CD4-positive, alpha-beta T cell treated with Interleukin-15 for 1 hour (primary cell): ENCODE measurements at regions not wholly inside any gene's neighbourhood (a gene's known extent, or its start where the extent isn't known, plus 50 kb on each side); places are given as distances from the start of the nearest gene placed in this dataset.

Experiments
- DNase-seq: peaks from one replicate; pipeline ENCODE4 v3.0.0-alpha.2; 2020

DNA sequence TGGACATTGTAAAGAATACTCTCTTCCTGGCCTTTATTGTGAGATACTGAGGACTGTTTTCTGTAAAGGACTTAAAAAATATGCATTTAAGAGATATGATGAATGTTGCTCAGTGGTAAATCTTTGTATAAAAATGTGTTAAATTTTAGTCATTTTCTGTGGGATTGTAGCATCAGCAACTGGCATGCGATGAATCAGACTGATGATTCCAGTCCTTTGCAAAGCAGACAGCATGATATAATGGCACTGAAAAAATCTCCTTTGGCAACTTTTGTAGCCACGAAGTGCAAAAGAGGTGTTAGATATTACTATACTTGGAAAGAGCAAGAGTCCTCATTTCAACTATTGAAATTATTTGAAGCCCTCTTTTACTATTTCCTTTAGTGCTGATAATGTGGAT lies 678.7 kb downstream of the PLCL1 start:
- DNase-seq, result no peak

GRCh38 chr2:198479065-198479464 lies 674.7 kb downstream of the PLCL1 start:
- no peak for DNase-seq

DNA sequence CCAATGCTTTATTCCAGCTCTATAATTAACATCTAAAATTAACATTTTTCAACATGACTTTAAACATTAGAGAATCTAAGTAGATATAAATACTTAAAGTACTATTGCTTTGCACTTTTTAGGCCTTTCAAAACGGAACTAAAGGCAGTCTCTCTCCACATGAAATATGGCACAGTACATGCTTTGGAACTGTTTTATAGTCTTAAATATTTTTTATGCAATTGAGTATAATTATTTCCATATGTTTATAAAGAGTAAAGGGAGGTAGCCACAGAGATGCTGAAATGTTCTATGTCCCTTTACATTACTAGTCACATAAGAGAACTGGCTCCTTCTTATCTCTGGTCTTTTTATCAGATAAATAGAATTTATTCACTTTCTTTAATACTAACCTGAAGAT lies 674.0 kb downstream of the PLCL1 start:
- DNase-seq, result no peak

DNA sequence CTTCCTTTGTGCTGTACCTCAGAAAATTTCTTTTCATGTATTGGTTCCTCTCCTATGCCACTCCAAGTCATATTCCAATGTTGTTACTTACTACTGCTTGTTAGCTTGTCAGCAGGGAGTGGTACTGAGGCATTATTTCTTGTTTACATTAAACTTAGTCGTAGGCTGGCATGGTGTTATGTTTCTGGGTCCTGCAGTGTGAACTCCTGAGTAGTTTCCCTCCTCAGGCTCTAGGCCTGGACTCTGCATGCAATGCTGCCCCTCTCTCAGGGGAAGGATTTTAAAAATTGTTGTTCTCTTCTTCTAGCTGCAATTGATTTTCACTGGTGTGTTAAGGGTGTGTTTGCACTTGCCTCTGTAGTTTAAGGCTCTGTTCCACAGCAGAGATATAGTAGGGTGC lies 671.6 kb downstream of the PLCL1 start:
- DNase-seq, result no peak

DNA sequence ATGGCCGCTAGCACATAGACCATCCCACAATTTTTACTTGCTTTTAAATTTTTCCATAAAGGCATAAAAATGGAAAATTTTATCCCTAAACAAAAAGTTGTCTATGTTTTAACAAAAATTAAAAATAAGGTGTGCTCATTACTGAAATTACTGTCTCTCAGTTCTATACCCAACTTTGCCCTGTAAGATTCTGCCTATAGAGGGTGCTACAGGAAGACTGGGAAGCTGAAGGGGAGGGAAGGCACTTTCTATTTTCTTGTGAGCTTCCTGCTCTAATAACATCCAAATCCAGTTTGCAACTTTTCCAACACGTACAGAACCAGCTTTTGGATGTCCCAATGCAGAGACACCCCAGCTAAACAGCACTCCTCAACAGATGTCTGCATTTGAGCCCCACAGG lies 666.9 kb downstream of the PLCL1 start:
- no peak for DNase-seq

DNA sequence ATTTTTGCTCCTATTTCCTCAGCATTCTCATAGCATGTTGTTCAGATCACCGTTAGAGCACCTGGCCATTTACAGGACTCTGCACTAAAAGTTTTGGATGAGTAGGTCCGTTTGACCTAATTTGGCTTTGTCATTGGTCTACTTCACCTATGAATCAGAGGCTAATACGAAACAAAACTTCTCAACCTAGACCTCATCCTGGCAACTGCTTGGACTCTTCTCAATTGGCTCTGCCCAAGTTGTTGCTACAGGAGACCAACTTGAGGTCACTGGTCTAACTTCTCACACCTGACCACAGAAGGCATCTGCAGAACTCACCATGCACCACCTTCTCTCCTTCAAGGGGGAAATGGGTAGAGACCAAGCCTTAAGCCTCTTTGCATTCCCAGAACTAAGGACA lies 663.7 kb downstream of the PLCL1 start:
- no peak for DNase-seq

GRCh38 chr2:198465970-198466369 lies 661.6 kb downstream of the PLCL1 start:
- no peak for DNase-seq

GRCh38 chr2:198456418-198456817 lies 652.0 kb downstream of the PLCL1 start:
- DNase-seq, result no peak

- DNase-seq, result no peak
Observed at GRCh38 chr2:198453866-198454265, 649.5 kb downstream of the PLCL1 start.

DNA sequence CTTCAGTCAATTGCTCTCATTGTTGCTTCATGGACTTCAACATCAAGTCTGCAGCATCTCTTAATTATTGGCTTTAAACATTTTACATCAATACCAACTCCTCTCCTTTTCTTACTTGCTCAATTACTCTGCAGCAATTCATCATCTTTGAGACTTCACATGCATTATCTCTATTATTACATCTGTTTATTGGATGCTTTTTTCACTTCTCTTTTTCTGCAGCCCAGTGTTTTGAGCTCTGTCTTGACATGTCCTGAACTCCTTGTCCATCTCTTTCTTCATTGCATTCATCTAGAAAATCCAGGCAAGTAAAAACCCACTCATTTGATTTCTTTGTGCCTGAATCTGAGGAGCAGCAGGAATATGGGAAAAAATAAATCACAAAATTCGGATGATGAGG lies 647.9 kb downstream of the PLCL1 start:
- no peak for DNase-seq

DNA sequence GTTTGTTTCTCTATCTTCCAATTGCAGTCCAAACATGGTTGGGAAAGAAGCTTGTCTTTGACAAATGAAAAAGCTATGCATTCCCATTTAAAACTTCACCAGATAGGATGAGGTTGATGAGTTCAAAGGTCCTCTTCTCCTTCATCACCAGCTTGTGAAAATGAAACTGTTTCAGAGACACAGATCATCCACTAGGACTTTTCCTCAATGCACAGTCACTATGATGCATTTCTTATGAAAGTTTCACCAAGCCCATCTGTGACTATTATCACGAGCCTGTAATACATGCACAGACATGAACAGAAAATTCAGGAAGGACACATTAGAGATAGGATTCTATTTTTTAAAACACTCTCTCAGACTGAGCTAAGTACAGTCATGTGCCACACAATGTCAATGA lies 644.4 kb downstream of the PLCL1 start:
- DNase-seq, result no peak

DNA sequence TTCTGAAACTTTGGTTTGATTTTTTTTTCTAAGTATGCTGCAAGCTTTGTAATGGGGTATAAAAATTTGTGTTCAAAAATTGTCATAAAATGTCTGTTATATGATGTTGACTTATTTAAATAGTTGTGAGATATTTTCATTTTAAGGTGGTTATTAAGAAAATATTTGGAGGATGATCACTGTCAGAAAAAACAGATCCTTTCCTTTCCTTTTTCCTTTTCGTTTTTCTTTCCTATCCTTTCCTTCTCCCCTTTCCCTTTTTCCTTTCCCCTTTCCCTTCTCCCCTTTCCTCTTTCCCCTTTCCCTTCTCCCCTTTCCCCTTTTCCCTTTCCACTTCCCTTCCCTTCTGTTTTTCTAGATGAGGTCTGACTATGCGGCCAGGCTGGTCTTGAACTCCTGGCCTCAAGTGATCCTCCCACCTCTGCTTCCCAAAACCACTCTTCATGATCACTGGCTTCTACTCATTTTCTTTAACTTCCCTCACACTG lies 640.5 kb downstream of the PLCL1 start:
- DNase-seq, result no peak

- DNase-seq, result no peak
Observed at GRCh38 chr2:198441901-198442300, 637.5 kb downstream of the PLCL1 start.

DNA sequence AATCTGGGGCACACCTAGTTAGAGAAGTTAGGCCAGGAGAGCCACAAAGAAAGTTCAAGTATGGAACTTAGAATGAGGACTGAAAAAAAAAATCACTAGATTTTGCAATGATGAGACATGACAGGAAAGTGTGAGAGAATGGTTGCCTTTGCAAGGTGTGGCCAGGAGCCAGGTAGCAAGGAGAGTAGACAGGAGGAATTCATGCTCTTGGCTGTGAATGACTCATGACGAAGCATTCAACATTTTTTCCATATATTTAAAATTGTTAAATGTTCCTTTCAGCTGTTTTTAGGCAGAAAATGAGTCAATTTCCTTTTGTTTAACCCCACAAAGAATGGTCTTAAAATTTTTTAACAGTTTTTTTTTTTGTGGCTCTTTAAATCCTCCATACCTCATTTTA lies 636.9 kb downstream of the PLCL1 start:
- no peak for DNase-seq

DNA sequence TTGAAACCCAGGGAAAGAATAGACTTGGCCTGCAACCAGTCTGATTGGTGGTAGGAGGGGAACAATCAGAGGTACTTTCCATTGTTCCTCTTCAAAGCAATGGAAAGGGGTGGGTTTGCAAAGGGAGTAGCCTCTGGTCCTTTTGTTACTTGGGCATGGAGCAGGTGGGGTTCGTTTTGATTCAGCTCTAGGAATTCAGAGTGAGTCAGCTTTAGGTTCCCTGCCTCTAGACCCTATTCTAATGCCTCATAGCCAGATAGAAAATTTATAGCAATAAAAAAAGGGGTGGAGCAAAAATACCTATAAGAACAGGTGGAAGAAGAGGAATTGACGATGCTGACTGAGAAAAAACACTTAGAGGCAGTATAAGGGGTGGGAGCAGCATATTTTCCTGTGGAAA lies 636.4 kb downstream of the PLCL1 start:
- no peak for DNase-seq

DNA sequence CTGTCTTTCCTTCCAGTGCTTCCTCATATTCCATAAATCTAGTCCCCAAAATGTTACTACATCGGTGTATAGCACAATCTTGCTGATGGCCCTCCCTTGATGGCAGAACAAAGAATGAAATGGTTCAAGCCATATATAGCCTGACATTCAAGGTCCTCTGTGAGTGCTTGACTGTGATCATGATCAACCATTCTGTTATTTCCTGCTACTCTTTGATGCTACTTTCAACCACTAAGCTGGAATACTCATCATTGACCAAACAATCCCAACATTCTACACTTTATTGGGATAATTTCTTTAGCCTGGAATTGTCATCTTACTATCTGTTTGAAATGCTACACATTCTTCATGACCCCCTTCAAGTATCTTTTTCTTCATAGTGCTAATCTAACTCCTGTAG lies 633.9 kb downstream of the PLCL1 start:
- DNase-seq, result no peak

GRCh38 chr2:198424112-198424511 lies 619.7 kb downstream of the PLCL1 start:
- DNase-seq, result no peak

DNA sequence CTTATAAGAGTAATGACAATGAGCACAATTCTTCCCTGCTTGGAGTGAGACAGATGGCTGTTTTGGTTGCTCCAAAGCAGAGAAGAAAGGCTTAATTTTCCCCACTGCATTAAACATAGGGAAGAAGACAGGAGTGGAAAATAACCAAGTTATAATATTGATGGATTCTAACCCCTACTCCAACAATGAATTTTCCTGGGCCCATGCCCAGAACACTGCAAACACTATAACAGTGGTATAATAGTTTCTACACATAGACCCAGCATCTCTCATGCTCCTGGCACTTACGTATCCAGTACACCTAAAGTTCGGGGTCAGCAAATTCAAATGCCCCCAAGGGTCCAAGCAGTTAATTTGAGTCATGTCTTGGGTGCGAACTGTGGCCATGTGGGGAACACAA lies 613.4 kb downstream of the PLCL1 start:
- DNase-seq, result no peak

GRCh38 chr2:198414976-198415375 lies 610.6 kb downstream of the PLCL1 start:
- no peak for DNase-seq

DNA sequence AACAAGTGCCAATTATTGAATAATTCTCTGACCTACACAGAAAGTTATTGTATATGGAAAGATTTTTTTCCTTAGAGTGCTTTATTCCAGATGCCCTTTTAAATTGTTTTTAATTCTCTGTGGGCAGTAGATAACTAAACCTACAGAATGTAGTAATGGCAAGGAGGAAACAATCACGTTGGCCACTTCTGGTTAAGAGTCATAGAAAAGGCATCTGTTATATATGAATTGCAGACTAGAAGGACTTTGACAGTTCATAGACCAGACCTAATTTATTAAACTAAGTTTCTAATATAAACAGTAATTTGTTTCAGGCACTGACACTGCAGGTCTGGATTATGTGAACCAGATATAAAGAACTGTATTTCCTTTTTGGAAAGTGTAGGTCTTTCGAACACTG lies 607.5 kb downstream of the PLCL1 start:
- no peak for DNase-seq

DNA sequence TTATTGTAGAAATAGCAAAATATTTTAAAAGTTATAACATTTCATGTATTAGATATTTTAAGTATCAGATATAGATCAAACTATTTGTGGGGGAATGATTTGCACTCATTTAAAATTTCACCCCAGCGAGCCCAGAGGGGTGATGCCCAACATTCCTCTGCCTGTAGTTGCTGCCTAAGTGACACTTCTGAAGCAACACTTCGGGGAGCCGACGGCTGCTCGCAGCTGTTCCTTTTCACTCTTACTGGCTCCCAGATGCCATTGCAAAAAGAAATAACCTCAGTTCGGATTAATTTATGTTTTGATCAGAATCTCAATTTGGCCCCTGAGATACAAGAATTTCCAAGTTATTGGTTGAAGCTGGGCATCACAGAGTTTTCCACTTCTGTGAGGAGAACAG lies 603.8 kb downstream of the PLCL1 start:
- DNase-seq, result no peak

DNA sequence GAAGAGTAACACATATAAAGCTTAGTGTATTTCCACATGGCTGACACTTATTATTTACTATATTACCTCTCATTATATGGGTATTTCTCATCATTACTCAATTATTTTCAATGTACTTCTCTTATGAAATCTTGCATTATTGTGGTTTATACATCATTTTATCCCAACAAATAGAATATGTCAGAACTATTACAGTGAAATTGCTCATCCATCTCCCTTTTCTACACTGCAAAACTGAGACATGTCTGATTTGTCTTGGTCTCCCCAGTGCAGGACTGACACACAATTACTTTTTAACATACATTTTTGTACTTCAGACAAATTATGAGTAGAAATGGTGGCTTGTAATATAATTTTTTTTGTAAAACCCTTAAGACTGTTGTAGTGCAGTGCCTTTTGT lies 600.9 kb downstream of the PLCL1 start:
- DNase-seq, result no peak

- no peak for DNase-seq
Observed at GRCh38 chr2:198401644-198402043, 597.3 kb downstream of the PLCL1 start.

GRCh38 chr2:198400999-198401398 lies 596.6 kb downstream of the PLCL1 start:
- DNase-seq, result no peak

DNA sequence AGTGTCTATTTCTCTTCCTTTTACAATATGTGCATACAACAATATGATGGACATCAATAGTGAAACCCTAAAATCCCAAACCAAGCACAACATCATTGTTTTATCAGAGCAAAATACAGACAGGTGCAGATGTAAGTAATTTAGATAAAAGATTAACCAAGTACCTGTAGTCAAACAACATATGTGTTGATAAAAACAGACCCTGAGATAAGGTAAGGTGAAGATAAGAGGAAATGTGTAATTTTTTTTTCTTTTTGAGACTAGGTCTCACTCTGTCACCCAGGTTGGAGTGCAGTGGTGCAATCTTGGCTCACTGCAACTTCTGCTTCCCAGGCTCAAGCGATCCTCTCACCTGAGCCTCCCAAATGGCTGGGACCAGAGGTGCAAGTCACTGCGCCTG lies 589.8 kb downstream of the PLCL1 start:
- DNase-seq, result no peak

- DNase-seq, result no peak
Observed at GRCh38 chr2:198390670-198391069, 586.3 kb downstream of the PLCL1 start.
